Right kidney (tissue), 1 donor: ENCODE measurements at regions not wholly inside any gene's neighbourhood (a gene's known extent, or its start where the extent isn't known, plus 50 kb on each side); places are given as distances from the start of the nearest gene placed in this dataset.

ENCODE experiments used
- DNase-seq: peaks from one replicate; pipeline ENCODE4 v3.0.0-alpha.2; 2016

DNA sequence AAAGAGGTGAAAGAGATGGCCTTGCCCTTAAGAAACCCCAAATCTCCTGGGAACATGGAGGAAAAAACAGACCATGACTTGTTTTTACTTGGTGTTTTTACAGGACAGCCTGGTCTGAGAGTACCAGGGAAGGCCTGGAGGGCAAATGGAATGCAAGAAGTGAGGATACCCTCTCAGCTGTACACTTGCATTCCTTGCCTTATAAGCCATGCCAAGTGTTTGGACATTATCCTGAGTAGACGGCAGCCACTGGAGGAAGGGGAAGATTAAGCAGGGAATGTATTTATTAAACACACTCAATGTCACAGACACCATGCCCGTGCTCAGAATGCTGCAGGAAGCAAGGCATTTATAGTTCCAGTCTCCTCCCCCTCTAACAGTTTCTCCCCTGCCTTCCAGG, 581.4 kb downstream of the CDK5RAP2 start:
- no peak for DNase-seq

- no peak for DNase-seq
These were observed 588.2 kb downstream of the CDK5RAP2 start for GRCh38 chr9:119991797-119992196.

GRCh38 chr9:119986713-119987112, 593.3 kb downstream of the CDK5RAP2 start:
- no peak for DNase-seq

GRCh38 chr9:119986205-119986604, 593.8 kb downstream of the CDK5RAP2 start:
- no peak for DNase-seq

DNA sequence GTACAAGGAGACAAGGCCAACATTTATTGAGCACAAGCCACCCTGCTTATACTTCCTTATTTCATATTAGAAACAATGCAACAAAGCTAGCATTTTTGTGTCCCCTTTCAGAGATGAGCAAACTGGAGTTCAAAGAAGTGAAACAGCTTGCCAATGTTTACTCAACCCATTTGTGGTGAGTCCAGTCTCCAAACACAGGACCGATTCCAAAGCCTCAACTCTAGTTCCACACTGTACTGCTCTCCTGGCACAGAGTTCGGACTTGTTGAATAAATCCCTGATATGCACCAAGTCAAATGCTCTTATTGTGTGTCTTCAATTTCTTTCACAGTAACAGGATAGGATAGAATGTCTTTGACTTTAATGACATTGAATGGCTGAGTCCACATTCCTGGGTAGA, 604.8 kb upstream of the BRINP1 start:
- no peak for DNase-seq

DNA sequence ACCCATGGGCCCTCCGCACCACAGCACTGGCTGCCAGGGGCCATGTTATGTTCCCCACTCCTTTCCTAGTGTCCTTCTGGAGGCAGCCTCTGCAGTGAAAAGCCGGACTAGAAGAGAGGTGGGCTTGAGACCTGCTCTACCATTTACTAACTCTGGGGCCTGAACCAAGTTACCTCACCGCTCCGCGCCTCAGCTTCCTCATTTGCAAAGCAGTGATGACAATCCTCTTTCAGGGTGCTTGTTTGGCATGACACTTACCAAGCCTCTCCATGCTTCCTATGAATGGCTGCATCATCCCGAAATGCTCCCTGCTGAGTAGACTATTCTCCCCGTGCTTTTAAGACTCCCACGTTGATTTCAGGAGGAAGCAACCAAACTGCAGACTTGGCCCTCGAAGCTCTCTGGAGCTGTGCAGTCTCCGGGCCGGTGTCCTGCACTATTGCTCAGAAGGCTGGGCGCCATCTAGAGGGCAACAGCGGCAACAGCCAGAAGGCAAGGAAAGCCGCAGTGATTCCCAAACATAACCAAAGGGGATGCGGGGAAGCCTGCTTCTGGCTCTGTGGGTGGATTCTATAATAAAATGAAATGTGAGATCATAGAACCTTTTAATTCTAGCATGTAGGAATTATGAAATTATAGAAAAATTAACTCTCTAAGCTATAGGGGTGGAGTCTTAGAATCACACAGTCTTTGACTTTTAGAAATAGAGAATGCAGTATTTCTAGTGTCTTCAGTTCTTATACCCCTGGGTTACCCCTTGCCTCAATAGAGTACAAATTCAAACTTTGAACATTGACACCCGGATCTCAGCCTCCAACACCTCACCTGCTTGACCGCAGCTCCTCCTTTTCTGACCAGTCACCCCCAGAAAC, 599.8 kb upstream of the BRINP1 start:
- peak; percentile 30 for DNase-seq

GRCh38 chr9:119967867-119968535, 598.8 kb upstream of the BRINP1 start:
- no peak for DNase-seq

DNA sequence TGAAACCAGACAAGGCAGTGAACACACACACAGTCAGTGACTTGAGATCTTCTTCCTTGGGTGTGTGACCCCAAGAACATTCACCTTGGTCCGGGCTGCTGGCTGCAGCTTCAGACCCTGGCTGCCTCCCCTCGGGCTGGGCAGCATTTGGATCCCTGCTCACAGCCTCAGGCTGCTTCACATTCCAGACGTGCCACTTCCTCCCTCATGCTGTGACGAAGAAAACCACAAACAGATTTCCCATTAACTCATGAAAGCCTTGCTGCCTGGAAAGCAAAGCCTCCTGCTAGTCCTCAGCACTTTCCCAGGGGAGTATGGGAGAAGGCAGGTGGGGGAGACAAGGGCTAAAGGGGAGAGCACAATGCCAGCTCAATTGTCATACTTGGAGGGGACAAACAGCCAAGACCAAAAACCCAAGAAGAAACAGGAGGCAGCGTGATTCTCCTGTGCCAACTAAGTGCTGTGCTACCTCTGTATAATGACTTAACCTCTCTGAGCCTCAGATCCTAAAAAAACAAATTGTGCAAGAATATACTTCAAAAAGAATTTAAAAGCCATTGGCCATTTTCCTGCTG, 594.6 kb upstream of the BRINP1 start:
- DNase-seq = peak; percentile 46

DNA sequence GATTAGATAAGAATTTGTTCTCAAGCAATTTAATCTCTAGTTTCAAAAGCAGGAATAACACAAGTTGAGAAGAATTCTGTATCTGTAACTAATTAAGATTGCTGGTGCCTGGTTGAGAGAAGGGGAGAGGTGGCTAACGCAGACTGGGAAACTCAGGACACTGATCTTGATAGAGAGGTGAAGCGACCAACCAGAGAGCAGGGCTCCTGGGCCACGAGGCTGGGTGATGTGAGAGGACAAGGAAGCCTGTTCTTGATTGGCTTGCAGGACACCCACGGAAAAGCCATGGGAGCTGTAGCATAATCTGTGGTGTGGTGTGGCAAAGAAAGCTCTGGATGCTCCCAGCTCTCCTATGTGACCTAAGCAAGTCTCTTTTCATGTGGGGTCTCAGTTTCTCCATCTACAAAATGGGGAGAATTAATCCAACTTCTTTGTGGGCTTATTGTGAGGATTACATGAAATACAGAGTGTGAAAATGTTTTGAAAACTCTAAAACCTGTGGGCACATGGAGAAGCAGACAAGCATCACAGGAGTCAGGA, 594.1 kb upstream of the BRINP1 start:
- no peak for DNase-seq

GRCh38 chr9:119961774-119962424, 592.7 kb upstream of the BRINP1 start:
- DNase-seq = peak; percentile 22

DNA sequence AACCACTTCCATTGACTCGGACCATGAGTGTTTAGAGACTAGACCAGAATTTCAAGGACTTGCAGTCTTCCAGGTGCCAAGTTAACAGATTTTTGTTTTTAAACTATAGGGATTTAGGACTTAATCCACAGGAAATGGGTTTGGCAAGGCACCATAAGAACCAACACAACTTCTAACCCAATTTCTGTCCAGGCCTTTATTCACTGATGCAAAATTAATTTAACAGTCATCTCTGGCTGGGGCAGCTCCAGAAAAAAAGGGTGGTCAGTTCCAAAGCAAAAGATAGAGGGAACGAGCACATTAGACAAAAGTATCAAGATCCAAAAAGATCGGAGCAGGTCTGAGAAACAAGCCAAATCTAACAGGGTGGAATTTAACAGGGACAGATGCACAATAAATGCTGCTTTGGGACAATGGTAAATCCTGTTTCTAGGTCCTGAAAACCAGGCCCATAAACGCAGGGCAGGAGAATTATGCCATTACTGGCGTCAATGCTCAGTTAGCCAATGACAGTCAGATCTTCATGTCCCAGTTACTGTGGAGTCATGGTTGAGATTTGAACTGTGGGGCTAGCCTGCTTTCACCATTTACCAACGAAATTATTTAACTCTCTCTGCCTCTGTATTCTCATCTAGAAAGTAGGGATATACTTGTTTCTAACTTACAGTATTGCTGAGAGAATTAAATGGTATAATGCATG, 590.8 kb upstream of the BRINP1 start:
- no peak for DNase-seq

GRCh38 chr9:119956111-119956510, 586.9 kb upstream of the BRINP1 start:
- no peak for DNase-seq

DNA sequence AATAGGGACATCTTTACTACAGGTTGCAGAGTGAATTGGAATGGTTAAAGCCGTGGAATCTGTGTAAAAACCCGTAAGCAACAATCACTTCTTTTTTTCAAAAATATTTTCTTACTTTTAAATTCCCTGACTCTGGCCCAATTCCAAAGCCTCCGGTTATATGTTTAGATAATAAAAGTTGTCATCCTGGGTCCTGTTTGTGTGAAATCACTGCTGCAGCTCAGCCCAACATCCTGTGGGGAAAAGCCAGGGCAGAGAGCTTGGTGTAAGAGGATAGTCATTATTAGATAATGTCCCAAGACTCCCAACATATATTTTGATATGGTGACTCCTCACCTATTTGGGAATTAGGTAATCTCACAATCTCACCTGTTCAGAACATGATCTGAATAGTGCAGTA, 586.0 kb upstream of the BRINP1 start:
- no peak for DNase-seq

DNA sequence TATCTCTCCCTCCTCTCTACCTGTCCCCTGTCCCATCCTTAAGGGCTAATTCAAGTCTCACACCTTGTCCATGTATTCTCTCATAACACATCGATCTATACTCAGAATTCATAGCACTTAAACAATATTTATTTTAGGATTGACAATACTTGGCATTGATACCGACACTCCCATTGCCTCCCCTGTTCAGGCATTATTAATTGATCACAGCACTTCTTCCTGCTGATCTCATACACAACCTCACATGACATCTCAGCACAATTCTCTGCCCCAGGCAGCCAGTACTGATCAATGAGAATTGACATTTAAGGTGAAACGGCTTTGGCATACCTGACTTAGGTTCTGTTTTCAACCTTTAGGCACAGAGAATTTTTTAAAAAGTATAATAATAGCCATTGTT, 582.4 kb upstream of the BRINP1 start:
- no peak for DNase-seq

GRCh38 chr9:119951090-119951489, 581.9 kb upstream of the BRINP1 start:
- no peak for DNase-seq

- DNase-seq = no peak
These were observed 576.5 kb upstream of the BRINP1 start for GRCh38 chr9:119945686-119946085.

DNA sequence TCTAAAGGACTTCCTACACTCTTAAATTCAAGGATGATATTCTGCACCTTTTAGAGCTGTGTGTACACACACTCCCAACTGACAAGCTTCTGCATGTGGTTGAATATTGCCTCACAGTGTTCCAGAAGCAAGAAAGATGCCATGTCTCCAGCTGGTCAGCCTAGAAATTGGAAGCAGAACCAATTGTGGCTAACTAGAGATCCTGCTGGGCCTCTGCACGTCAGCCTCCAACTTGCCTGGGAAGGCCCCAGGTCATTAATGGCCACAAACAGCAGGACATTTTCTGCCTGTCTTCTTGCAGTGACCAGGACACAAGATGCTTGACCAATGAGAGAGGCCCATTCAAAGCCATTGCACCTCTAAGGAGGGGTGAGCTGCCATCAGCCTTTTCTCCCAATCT, 571.9 kb upstream of the BRINP1 start:
- no peak for DNase-seq

DNA sequence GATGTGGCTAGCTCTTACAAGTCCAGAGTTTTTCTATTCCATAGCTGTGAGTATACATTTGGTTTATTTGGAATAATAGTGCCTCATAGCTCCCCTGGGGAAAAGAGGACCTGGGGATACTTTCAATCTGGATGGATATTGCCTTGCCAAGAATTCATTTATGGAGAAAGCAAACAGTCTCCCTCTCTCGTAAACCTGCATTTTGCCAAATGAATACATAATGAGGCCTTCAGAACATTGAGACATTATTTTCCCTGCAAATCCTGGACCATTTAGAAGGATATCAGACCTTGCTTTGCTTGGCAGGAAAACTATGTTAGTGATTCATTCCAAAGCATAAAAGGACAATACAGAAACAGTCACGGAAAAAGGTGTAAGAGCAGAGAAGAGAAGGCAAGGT, 569.6 kb upstream of the BRINP1 start:
- no peak for DNase-seq

- DNase-seq = no peak
These were observed 565.3 kb upstream of the BRINP1 start for GRCh38 chr9:119934497-119934896.

- DNase-seq = no peak
These were observed 564.0 kb upstream of the BRINP1 start for GRCh38 chr9:119933191-119933590.

DNA sequence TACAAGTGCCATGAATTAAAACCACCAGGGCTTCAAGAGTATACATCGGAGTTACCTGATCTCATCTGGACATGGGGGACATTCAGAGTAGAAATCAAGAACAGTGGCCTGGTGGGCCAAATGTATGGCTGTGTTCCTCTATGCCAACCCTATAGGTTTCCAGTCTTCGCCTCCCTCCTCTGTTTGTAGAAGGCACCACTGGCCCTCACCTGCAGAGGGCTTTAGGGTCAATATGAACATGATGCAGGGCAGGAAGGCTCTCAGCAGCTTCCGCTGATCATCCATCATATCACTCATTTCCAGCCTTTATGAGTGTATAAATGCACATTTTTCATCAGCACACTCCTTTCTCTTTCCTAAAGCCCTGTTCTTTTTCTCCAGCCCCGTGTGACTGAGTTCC, 555.5 kb upstream of the BRINP1 start:
- DNase-seq = no peak

- DNase-seq = no peak
These were observed 547.9 kb upstream of the BRINP1 start for GRCh38 chr9:119917175-119917574.
